Mesothelial cell of epicardium (in vitro differentiated cells): ENCODE measurements at regions not wholly inside any gene's neighbourhood (a gene's known extent, or its start where the extent isn't known, plus 50 kb on each side); places are given as distances from the start of the nearest gene placed in this dataset.
"Not testable (repeated sequence)": the region's sequence is repeated elsewhere in the genome, so short reads cannot be mapped to it uniquely, and the experiment has no call there.

Experiments
- DNase-seq, 2 experiments: peaks; one replicate each; pipeline ENCODE4 v3.0.0; 2021; ENCODE audit warnings: low spot score in 2 of 2; ENCODE audit not compliant: unreplicated experiment in 2 of 2
- H3K27ac Mint-ChIP-seq: 2 replicates; pipeline ENCODE4 v1.8.0; 2021; ENCODE audit warnings: mixed read lengths
- H3K27me3 Mint-ChIP-seq: 2 replicates; pipeline ENCODE4 v1.8.0; 2021; ENCODE audit warnings: low read depth, mixed read lengths
- H3K36me3 Mint-ChIP-seq: 2 replicates; pipeline ENCODE4 v1.8.0; 2021; ENCODE audit warnings: mixed read lengths
- H3K4me1 Mint-ChIP-seq: 2 replicates; pipeline ENCODE4 v1.8.0; 2021; ENCODE audit warnings: mixed read lengths
- H3K4me3 Mint-ChIP-seq: 2 replicates; pipeline ENCODE4 v1.8.0; 2021; ENCODE audit warnings: mild to moderate bottlenecking, moderate library complexity, mixed read lengths
- H3K9me3 Mint-ChIP-seq: 2 replicates; pipeline ENCODE4 v1.8.0; 2021; ENCODE audit warnings: mixed read lengths
- CTCF ChIP-seq: fragments of 200-600 bp; sonication (generic); IDR thresholded peaks from one replicate; pipeline ENCODE4 v1.5.0; 2021; ENCODE audit warnings: antibody characterized with exemption; ENCODE audit not compliant: unreplicated experiment

- Mint-ChIP-seq H3K4me1 (peaks cover 25% of the 10 kb centered on the region), H3K9me3 (peaks cover 14% of the 10 kb centered on the region), H3K27ac (no peak overlapping the region), H3K4me3 (no peak overlapping the region), H3K36me3 (peaks cover 3% of the 10 kb centered on the region), H3K27me3 (no peaks in the 10 kb centered on the region)
- TF ChIP-seq CTCF = no peak
- no peak for DNase-seq
Measured at GRCh38 chr5:56667692-56668091, 147.7 kb upstream of the MAP3K1 start.

GRCh38 chr5:56666901-56667300 is 148.4 kb upstream of the MAP3K1 start:
- Mint-ChIP-seq H3K27me3 (no peaks in the 10 kb centered on the region), H3K27ac (no peak overlapping the region), H3K36me3 (peaks cover 3% of the 10 kb centered on the region), H3K9me3 (peaks cover 14% of the 10 kb centered on the region), H3K4me1 (peaks cover 27% of the 10 kb centered on the region), H3K4me3 (no peak overlapping the region)
- DNase-seq = no peak
- no peak for TF ChIP-seq CTCF

GRCh38 chr5:56665117-56665516 is 150.2 kb upstream of the MAP3K1 start:
- not testable (repeated sequence) for H3K27me3 Mint-ChIP-seq, DNase-seq, H3K36me3 Mint-ChIP-seq, H3K4me3 Mint-ChIP-seq, H3K27ac Mint-ChIP-seq
- Mint-ChIP-seq H3K4me1 (peaks cover 26% of the 10 kb centered on the region), H3K9me3 (peaks cover 14% of the 10 kb centered on the region)

- peaks cover 14% of the 10 kb centered on the region for H3K9me3 Mint-ChIP-seq
- peaks cover 3% of the 10 kb centered on the region for H3K36me3 Mint-ChIP-seq
- peaks cover 18% of the 10 kb centered on the region for H3K4me1 Mint-ChIP-seq
- no peaks in the 10 kb centered on the region for H3K27me3 Mint-ChIP-seq
- TF ChIP-seq CTCF = no peak
- no peak overlapping the region for H3K27ac Mint-ChIP-seq
- H3K4me3 Mint-ChIP-seq = no peak overlapping the region
- no peak for DNase-seq
Measured at GRCh38 chr5:56664025-56664424, 151.3 kb upstream of the MAP3K1 start.

GRCh38 chr5:56663523-56663922 is 151.8 kb upstream of the MAP3K1 start:
- Mint-ChIP-seq H3K9me3 (peaks cover 14% of the 10 kb centered on the region), H3K27me3 (no peaks in the 10 kb centered on the region), H3K4me1 (peaks cover 13% of the 10 kb centered on the region), H3K27ac (no peak overlapping the region), H3K36me3 (peaks cover 3% of the 10 kb centered on the region), H3K4me3 (no peak overlapping the region)
- no peak for DNase-seq
- no peak for TF ChIP-seq CTCF

- no peak overlapping the region for H3K4me3 Mint-ChIP-seq
- H3K4me1 Mint-ChIP-seq = peaks cover 9% of the 10 kb centered on the region
- H3K9me3 Mint-ChIP-seq = peaks cover 14% of the 10 kb centered on the region
- no peak for TF ChIP-seq CTCF
- no peak for DNase-seq
- H3K27ac Mint-ChIP-seq = no peak overlapping the region
- H3K36me3 Mint-ChIP-seq = peaks cover 3% of the 10 kb centered on the region
- no peaks in the 10 kb centered on the region for H3K27me3 Mint-ChIP-seq
Measured at GRCh38 chr5:56662893-56663292, 152.5 kb upstream of the MAP3K1 start.
